ENCODE measurements at regions not wholly inside any gene's neighbourhood (a gene's known extent, or its start where the extent isn't known, plus 50 kb on each side); places are given as distances from the start of the nearest gene placed in this dataset.

GRCh38 chr5:32909207-32909606, 198.1 kb downstream of the NPR3 start:
- TF ChIP-seq CTCF (IDR thresholded peaks at IDR 0.05) (no peak), POLR2AphosphoS5 (IDR thresholded peaks at IDR 0.05) (no peak), EP300 (IDR thresholded peaks at IDR 0.05) (no peak)

All from stomach (tissue), 4 donors.